AG04450 (cell line): ENCODE measurements at regions not wholly inside any gene's neighbourhood (a gene's known extent, or its start where the extent isn't known, plus 50 kb on each side); places are given as distances from the start of the nearest gene placed in this dataset.
A peak's percentile ranks its signal among the peaks of the same experiment; 100 is the strongest.

Experiments used
- CTCF ChIA-PET: fragments of 300-600, 350-600 bp; formaldehyde crosslinking; extraction: SDS; loops from one replicate; lab custom pipeline; 2022; ENCODE audit warnings: antibody characterized with exemption, inconsistent platforms; lab: Charles Lee
- POLR2A ChIA-PET: fragments of 350-600 bp; formaldehyde crosslinking; extraction: SDS; loops from one replicate; lab custom pipeline; 2021; ENCODE audit warnings: antibody characterized with exemption, inconsistent platforms; lab: Yijun Ruan, JAX
- DNase-seq: peaks from one replicate; pipeline ENCODE4 v3.0.0-alpha.2; 2011; ENCODE audit warnings: low read depth, low spot score
- H3K27ac ChIP-seq: one replicate; pipeline ENCODE4 v1.5.1; 2012; ENCODE audit warnings: low read depth, low read length, control low read depth
- H3K27me3 ChIP-seq: one replicate; pipeline ENCODE4 v1.6.0; 2012; ENCODE audit warnings: low read length; ENCODE audit not compliant: control insufficient read depth, insufficient read depth
- H3K4me3 ChIP-seq: 2 replicates; pipeline ENCODE4 v1.5.1; 2011; ENCODE audit warnings: mild to moderate bottlenecking, low read depth, low read length, control low read depth
- H3K9me3 ChIP-seq: 2 replicates; pipeline ENCODE4 v1.5.1; 2012; ENCODE audit warnings: low read length; ENCODE audit not compliant: control insufficient read depth, insufficient read depth
- CTCF ChIP-seq: IDR thresholded peaks from 2 replicates; pipeline ENCODE4 v1.5.1; 2011; ENCODE audit warnings: low read depth, low read length, control low read depth, inconsistent platforms

GRCh38 chr13:31045286-31046081 is 113.0 kb downstream of the TEX26 start:
- ChIA-PET POLR2A (interaction anchor here (0.6 to 1.4 kb wide), 4 partner anchors 11 to 429 kb away, joined by 3 to 5 read pairs (median 4); no protein-coding TSS in a partner anchor), CTCF (interaction anchor here (0.6 to 5.1 kb wide), 67 partner anchors 10 to 924 kb away, joined by 3 to 57 read pairs (median 5); partner anchors contain the start of genes HMGB1 and USPL1)
- Histone ChIP-seq H3K27ac (peak overlapping the region; percentile 95), H3K27me3 (no peaks in the 10 kb centered on the region), H3K4me3 (no peak overlapping the region), H3K9me3 (no peaks in the 10 kb centered on the region)
- no peak for TF ChIP-seq CTCF
- DNase-seq: peak; percentile 86

- H3K4me3 ChIP-seq: no peak overlapping the region
- DNase-seq: peak; percentile 57
- CTCF ChIA-PET: interaction anchor here (0.6 to 5.1 kb wide), 100 partner anchors 9 to 1199 kb away, joined by 3 to 57 read pairs (median 4); partner anchors contain the start of genes HMGB1, HSPH1 and USPL1
- H3K9me3 ChIP-seq: no peaks in the 10 kb centered on the region
- TF ChIP-seq CTCF: peak; percentile 97
- H3K27me3 ChIP-seq: no peaks in the 10 kb centered on the region
- POLR2A ChIA-PET: interaction anchor here (1.0 kb wide), 1 partner anchor 428 kb away, joined by 4 read pairs; no protein-coding TSS in a partner anchor
- H3K27ac ChIP-seq: peak overlapping the region; percentile 95
Observed at GRCh38 chr13:31044364-31045285, 112.2 kb downstream of the TEX26 start.

GRCh38 chr13:31043957-31044356 is 111.5 kb downstream of the TEX26 start:
- Histone ChIP-seq H3K4me3 (no peak overlapping the region), H3K9me3 (no peaks in the 10 kb centered on the region), H3K27me3 (no peaks in the 10 kb centered on the region), H3K27ac (no peak overlapping the region)
- no peak for DNase-seq
- TF ChIP-seq CTCF: peak; percentile 51
- ChIA-PET CTCF (interaction anchor here (0.7 to 5.1 kb wide), 27 partner anchors 9 to 911 kb away, joined by 3 to 57 read pairs (median 6); partner anchors contain the start of genes HMGB1 and USPL1), POLR2A (interaction anchor here (1.0 kb wide), 1 partner anchor 427 kb away, joined by 4 read pairs; no protein-coding TSS in a partner anchor)

GRCh38 chr13:31042481-31043165 is 110.2 kb downstream of the TEX26 start:
- ChIA-PET CTCF (interaction anchor here (1.0 kb wide), 1 partner anchor 208 kb away, joined by 3 read pairs; no protein-coding TSS in a partner anchor), POLR2A (no interaction called here)
- no peak for TF ChIP-seq CTCF
- no peak overlapping the region for H3K27ac ChIP-seq
- no peak overlapping the region for H3K4me3 ChIP-seq
- no peak for DNase-seq
- H3K9me3 ChIP-seq: no peaks in the 10 kb centered on the region
- H3K27me3 ChIP-seq: no peaks in the 10 kb centered on the region
